ENCODE measurements at regions not wholly inside any gene's neighbourhood (a gene's known extent, or its start where the extent isn't known, plus 50 kb on each side); places are given as distances from the start of the nearest gene placed in this dataset.

- Mint-ChIP-seq H3K4me1 (peaks cover 4% of the 10 kb centered on the region), H3K36me3 (no peaks in the 10 kb centered on the region), H3K27ac (no peak overlapping the region), H3K4me3 (no peak overlapping the region), H3K27me3 (ENCODE audit: low read depth) (no peaks in the 10 kb centered on the region), H3K9me3 (peaks cover 12% of the 10 kb centered on the region)
- CTCF ChIA-PET: no interaction called here
- TF ChIP-seq JUN (CRISPR knock-in tag; IDR thresholded peaks at IDR 0.05) (no peak), ESRRA (CRISPR knock-in tag; IDR thresholded peaks at IDR 0.05; ENCODE audit: borderline replicate concordance) (no peak), ZNF671 (CRISPR knock-in tag; IDR thresholded peaks at IDR 0.05) (no peak), E2F4 (CRISPR knock-in tag; IDR thresholded peaks at IDR 0.05; ENCODE audit: borderline replicate concordance, low read depth) (no peak), SMAD4 (CRISPR knock-in tag; IDR thresholded peaks at IDR 0.05) (no peak), NFYB (CRISPR knock-in tag; conservative IDR thresholded peaks at IDR 0.05; ENCODE audit: low read depth) (no peak), SP1 (CRISPR knock-in tag; conservative IDR thresholded peaks at IDR 0.05) (no peak), CREB1 (CRISPR knock-in tag; IDR thresholded peaks at IDR 0.05) (no peak), RORB (CRISPR knock-in tag; IDR thresholded peaks at IDR 0.05) (no peak), AFF4 (CRISPR knock-in tag; IDR thresholded peaks at IDR 0.05; ENCODE audit: borderline replicate concordance) (no peak), TEAD4 (CRISPR knock-in tag; IDR thresholded peaks at IDR 0.05) (no peak), ATF2 (CRISPR knock-in tag; IDR thresholded peaks at IDR 0.05; ENCODE audit: borderline replicate concordance, low read depth) (no peak), TCF7 (CRISPR knock-in tag; IDR thresholded peaks at IDR 0.05; ENCODE audit: low read depth) (no peak), MLX (CRISPR knock-in tag; IDR thresholded peaks at IDR 0.05) (no peak), MYBL2 (CRISPR knock-in tag; IDR thresholded peaks at IDR 0.05) (no peak), ZNF423 (CRISPR knock-in tag; IDR thresholded peaks at IDR 0.05) (no peak), ZNF232 (CRISPR knock-in tag; IDR thresholded peaks at IDR 0.05) (no peak), ZBTB43 (CRISPR knock-in tag; IDR thresholded peaks at IDR 0.05) (no peak), NFE2L1 (CRISPR knock-in tag; IDR thresholded peaks at IDR 0.05) (no peak)
- no peak for DNase-seq (ENCODE audit: low spot score)
- POLR2A ChIA-PET: no interaction called here
- no peak for ATAC-seq
Measured at GRCh38 chr3:168575750-168576149, 480.0 kb upstream of the GOLIM4 start.
